B cell (primary cell): ENCODE measurements at regions not wholly inside any gene's neighbourhood (a gene's known extent, or its start where the extent isn't known, plus 50 kb on each side); places are given as distances from the start of the nearest gene placed in this dataset.

Source experiments
- ATAC-seq: fragments of 200-7000 bp; cut with Tn5 transposase; one replicate; pipeline ENCODE4 v1.10.0; 2021; ENCODE audit warnings: low read depth, mild to moderate bottlenecking, moderate number of reproducible peaks, moderate library complexity
- CTCF ChIA-PET: fragments of 350-600 bp; sonication (Branson Sonifier 250); formaldehyde crosslinking; loops from one replicate; lab custom pipeline; 2021; ENCODE audit warnings: antibody characterized with exemption, inconsistent platforms; lab: Charles Lee
- POLR2A ChIA-PET: fragments of 350-600 bp; sonication (Branson Sonifier 250); formaldehyde crosslinking; loops from one replicate; lab custom pipeline; 2021; ENCODE audit warnings: antibody characterized with exemption; lab: Charles Lee
- DNase-seq: peaks from one replicate; pipeline ENCODE4 v3.0.0; 2013
- H2AFZ ChIP-seq: 2 replicates; pipeline ENCODE4 v1.6.1; 2012; ENCODE audit warnings: mild to moderate bottlenecking, low read depth, low read length; ENCODE audit not compliant: insufficient read depth, poor library complexity, severe bottlenecking
- H3K27ac ChIP-seq, 2 donors: 1 replicate in 1 of 2; 2 replicates in 1 of 2; pipeline ENCODE4 v1.5.1; 2012 to 2013; ENCODE audit warnings: low read length in 2 of 2, mild to moderate bottlenecking in 2 of 2, moderate library complexity in 1 of 2
- H3K27me3 ChIP-seq, 4 experiments: fragments of 200-600 bp in 1 of 4; sonication (generic) in 1 of 4; replicated peaks in 1 of 4; 1 replicate in 2 of 4; 2 replicates in 2 of 4; pipeline versions ENCODE4 v1.6.1 to v1.7.0; 2013 to 2016; ENCODE audit warnings: low read length in 3 of 4, mild to moderate bottlenecking in 2 of 4, mixed read lengths in 1 of 4, moderate library complexity in 1 of 4; ENCODE audit not compliant: insufficient read depth in 4 of 4, control insufficient read depth in 3 of 4; ENCODE audit errors: control extremely low read depth in 1 of 4
- H3K36me3 ChIP-seq, 2 experiments: replicated peaks in 1 of 2; 1 replicate in 1 of 2; 2 replicates in 1 of 2; pipeline versions ENCODE4 v1.6.1 to v1.7.1; 2013; ENCODE audit warnings: low read length in 1 of 2; ENCODE audit not compliant: insufficient read depth in 2 of 2, control insufficient read depth in 1 of 2; ENCODE audit errors: control extremely low read depth in 1 of 2, extremely low read depth in 1 of 2
- H3K4me1 ChIP-seq, 2 donors: fragments of 200-600 bp in 1 of 2; sonication (generic) in 1 of 2; 1 replicate in 1 of 2; 2 replicates in 1 of 2; pipeline versions ENCODE4 v1.5.1 to v1.6.1; 2013 to 2017; ENCODE audit warnings: low read length in 2 of 2; ENCODE audit not compliant: control insufficient read depth in 2 of 2, insufficient read depth in 2 of 2
- H3K4me2 ChIP-seq: replicated peaks from 2 replicates; pipeline ENCODE3; 2012; ENCODE audit warnings: mild to moderate bottlenecking, low read depth, low read length; ENCODE audit not compliant: poor library complexity, severe bottlenecking
- H3K4me3 ChIP-seq, 5 experiments: fragments of 200-600 bp in 1 of 5; sonication (generic) in 1 of 5; 1 replicate in 3 of 5; 2 replicates in 2 of 5; pipeline versions ENCODE4 v1.5.1 to v1.7.0; 2011 to 2016; ENCODE audit warnings: low read length in 4 of 5, mild to moderate bottlenecking in 4 of 5, low read depth in 2 of 5, control low read depth in 1 of 5, moderate library complexity in 1 of 5; ENCODE audit not compliant: insufficient read depth in 1 of 5; ENCODE audit errors: control extremely low read depth in 1 of 5, extremely low read depth in 1 of 5
- H3K79me2 ChIP-seq: fragments of 200-600 bp; sonication (generic); one replicate; pipeline ENCODE4 v1.6.0; 2016; ENCODE audit warnings: low read length; ENCODE audit not compliant: control insufficient read depth, insufficient read depth
- H3K9ac ChIP-seq: fragments of 200-600 bp; sonication (generic); 2 replicates; pipeline ENCODE4 v1.6.1; 2017; ENCODE audit warnings: mild to moderate bottlenecking, low read length, moderate library complexity
- H3K9me3 ChIP-seq, 3 donors: one replicate each; pipeline versions ENCODE4 v1.6.1 to v1.7.1; 2013; ENCODE audit warnings: low read length in 2 of 3; ENCODE audit not compliant: control insufficient read depth in 2 of 3, insufficient read depth in 1 of 3; ENCODE audit errors: control extremely low read depth in 1 of 3
- H4K20me1 ChIP-seq: 2 replicates; pipeline ENCODE4 v1.6.0; 2012; ENCODE audit warnings: mild to moderate bottlenecking, low read length; ENCODE audit not compliant: insufficient read depth, control insufficient read depth, poor library complexity, severe bottlenecking
- H3K27ac Mint-ChIP-seq: one replicate; pipeline ENCODE4 v1.8.0; 2021; ENCODE audit warnings: mixed read lengths
- H3K27me3 Mint-ChIP-seq: one replicate; pipeline ENCODE4 v1.8.0; 2021; ENCODE audit warnings: mixed read lengths
- H3K4me1 Mint-ChIP-seq: one replicate; pipeline ENCODE4 v1.8.0; 2021; ENCODE audit warnings: mixed read lengths
- H3K4me3 Mint-ChIP-seq: one replicate; pipeline ENCODE4 v1.8.0; 2021; ENCODE audit warnings: mixed read lengths
- H3K9me3 Mint-ChIP-seq: one replicate; pipeline ENCODE4 v1.8.0; 2022; ENCODE audit warnings: mixed read lengths; ENCODE audit not compliant: insufficient read depth
- EZH2 ChIP-seq: IDR thresholded peaks from 2 replicates; pipeline ENCODE4 v1.6.1; 2012; ENCODE audit warnings: borderline replicate concordance, low read depth, mild to moderate bottlenecking, moderate library complexity, low read length; ENCODE audit not compliant: insufficient read depth, poor library complexity, severe bottlenecking
- WGBS: methylation state at CpG from one replicate; pipeline ENCODE4 v1.1.5; 2013; ENCODE audit warnings: missing lambda C conversion rate; ENCODE audit not compliant: insufficient coverage; 5-methylcytosine and 5-hydroxymethylcytosine counted together
- intact Hi-C: fragments of 100-400 bp; cut with micrococcal nuclease; formaldehyde crosslinking; loops from one replicate; pipeline ENCODE4 v1.10.0; 2022
- TF ChIP-seq, protein P1 (sequence below): fragments of 200-600 bp; IDR thresholded peaks from one replicate; pipeline ENCODE4 v1.8.0; 2022; ENCODE audit warnings: antibody characterized with exemption, mild to moderate bottlenecking

DNA sequence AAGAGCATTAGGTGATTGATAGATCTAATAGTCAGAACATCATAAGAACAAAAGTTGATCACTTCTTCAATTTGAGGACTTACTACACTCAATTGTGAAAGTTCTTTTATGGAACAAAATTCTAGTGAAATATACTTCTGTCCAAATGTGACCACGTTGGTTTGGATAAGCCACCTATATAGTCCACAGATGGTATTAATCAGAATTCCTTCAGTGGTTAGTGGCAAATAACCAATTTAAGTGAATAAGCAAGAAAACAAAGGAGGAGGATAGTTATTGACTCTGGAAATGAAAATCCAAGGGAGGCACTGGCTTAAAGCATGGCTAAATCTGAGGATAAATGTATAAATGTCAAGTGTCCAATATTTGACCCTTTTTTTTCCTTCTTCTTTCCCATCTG, 268.5 kb upstream of the MARCKS start:
- TF ChIP-seq, protein P1, sequence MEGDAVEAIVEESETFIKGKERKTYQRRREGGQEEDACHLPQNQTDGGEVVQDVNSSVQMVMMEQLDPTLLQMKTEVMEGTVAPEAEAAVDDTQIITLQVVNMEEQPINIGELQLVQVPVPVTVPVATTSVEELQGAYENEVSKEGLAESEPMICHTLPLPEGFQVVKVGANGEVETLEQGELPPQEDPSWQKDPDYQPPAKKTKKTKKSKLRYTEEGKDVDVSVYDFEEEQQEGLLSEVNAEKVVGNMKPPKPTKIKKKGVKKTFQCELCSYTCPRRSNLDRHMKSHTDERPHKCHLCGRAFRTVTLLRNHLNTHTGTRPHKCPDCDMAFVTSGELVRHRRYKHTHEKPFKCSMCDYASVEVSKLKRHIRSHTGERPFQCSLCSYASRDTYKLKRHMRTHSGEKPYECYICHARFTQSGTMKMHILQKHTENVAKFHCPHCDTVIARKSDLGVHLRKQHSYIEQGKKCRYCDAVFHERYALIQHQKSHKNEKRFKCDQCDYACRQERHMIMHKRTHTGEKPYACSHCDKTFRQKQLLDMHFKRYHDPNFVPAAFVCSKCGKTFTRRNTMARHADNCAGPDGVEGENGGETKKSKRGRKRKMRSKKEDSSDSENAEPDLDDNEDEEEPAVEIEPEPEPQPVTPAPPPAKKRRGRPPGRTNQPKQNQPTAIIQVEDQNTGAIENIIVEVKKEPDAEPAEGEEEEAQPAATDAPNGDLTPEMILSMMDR: no peak
- TF ChIP-seq EZH2: no peak

DNA sequence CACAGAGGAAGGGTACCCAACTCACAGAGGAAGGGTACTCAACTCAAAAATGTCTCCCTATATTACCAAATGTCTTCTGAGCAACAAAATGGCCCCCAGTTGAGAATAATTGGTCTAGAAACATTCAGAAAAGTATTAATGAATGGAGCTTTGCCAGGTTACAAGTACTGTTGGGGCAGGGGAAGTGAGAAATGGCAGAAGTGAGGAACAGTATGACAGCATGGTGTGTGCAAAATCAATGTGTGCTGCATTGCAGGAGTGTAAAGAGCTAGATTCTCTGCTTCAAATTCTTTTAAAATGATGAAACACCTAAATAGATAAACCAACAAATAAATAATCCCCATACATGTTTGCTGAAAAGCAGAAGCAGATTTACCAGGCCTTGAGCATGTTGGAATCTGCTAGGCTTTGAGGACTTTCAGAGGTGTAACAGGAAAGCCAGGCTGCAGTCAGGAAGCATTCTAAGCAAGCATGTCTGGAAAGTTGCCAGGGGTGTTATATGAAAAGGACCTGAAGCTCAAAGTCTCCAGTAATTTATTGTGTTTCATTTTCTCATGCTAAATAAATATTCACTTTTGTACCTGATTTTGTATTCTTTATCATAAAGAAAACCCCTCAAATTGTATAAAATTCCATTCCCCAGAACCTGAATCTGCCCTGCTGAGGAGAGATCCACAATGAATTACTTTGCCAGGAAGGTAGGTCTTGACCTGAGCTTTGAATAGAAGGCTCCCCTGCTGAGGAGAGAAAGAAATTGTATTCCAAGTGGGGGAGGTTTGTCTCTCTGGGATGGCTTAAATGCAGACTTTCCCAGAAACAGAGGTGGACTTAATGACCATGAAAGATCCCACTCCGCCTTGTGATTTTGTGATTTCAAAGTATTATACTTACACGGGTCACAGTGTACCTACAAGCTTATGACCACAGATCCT, 265.0 kb upstream of the MARCKS start:
- Mint-ChIP-seq H3K9me3 (no peaks in the 10 kb centered on the region), H3K27me3 (no peaks in the 10 kb centered on the region), H3K27ac (no peak overlapping the region), H3K4me1 (peaks cover 20% of the 10 kb centered on the region), H3K4me3 (no peak overlapping the region)
- Histone ChIP-seq H3K79me2 (no peaks in the 10 kb centered on the region), H3K4me2 (no peak overlapping the region), H3K4me1 (peaks cover 4% of the 10 kb centered on the region in 2 donors), H3K27me3 (no peaks in the 10 kb centered on the region), H3K4me3 (no peak overlapping the region), H4K20me1 (no peaks in the 10 kb centered on the region), H3K9ac (no peak overlapping the region), H3K27ac (no peak overlapping the region), H2AFZ (no peak overlapping the region), H3K9me3 (no peaks in the 10 kb centered on the region), H3K36me3 (no peaks in the 10 kb centered on the region)
- intact Hi-C loops: no loop called here
- TF ChIP-seq, protein P1: no peak
- TF ChIP-seq EZH2: no peak
- DNase-seq (no peak), ATAC-seq (no peak)
- ChIA-PET CTCF (interaction anchor here (0.5 kb wide), 1 partner anchor 183 kb away, joined by 3 read pairs; no protein-coding TSS in a partner anchor), POLR2A (no interaction called here)
- WGBS: no CpG with 5 or more reads among the region's 2 CpGs

More for the DNA sequence above, 268.5 kb upstream of the MARCKS start:
- Mint-ChIP-seq H3K27me3 (no peaks in the 10 kb centered on the region), H3K9me3 (no peaks in the 10 kb centered on the region), H3K27ac (no peak overlapping the region), H3K4me3 (no peak overlapping the region), H3K4me1 (peaks cover 13% of the 10 kb centered on the region)
- DNase-seq: no peak
- Histone ChIP-seq H3K79me2 (no peaks in the 10 kb centered on the region), H4K20me1 (no peaks in the 10 kb centered on the region), H3K9me3 (no peaks in the 10 kb centered on the region), H3K4me2 (no peak overlapping the region), H3K4me1 (peaks cover 0 to 4% of the 10 kb centered on the region in 2 donors), H3K27ac (no peak overlapping the region), H3K4me3 (no peak overlapping the region), H3K27me3 (no peaks in the 10 kb centered on the region), H3K9ac (no peak overlapping the region), H3K36me3 (no peaks in the 10 kb centered on the region), H2AFZ (no peak overlapping the region)
- POLR2A ChIA-PET: no interaction called here
- ATAC-seq: no peak
- CTCF ChIA-PET: no interaction called here
- WGBS: no CpG with 5 or more reads among the region's 1 CpG
- intact Hi-C loops: no loop called here
